ENCODE measurements at regions not wholly inside any gene's neighbourhood (a gene's known extent, or its start where the extent isn't known, plus 50 kb on each side); places are given as distances from the start of the nearest gene placed in this dataset.

DNA sequence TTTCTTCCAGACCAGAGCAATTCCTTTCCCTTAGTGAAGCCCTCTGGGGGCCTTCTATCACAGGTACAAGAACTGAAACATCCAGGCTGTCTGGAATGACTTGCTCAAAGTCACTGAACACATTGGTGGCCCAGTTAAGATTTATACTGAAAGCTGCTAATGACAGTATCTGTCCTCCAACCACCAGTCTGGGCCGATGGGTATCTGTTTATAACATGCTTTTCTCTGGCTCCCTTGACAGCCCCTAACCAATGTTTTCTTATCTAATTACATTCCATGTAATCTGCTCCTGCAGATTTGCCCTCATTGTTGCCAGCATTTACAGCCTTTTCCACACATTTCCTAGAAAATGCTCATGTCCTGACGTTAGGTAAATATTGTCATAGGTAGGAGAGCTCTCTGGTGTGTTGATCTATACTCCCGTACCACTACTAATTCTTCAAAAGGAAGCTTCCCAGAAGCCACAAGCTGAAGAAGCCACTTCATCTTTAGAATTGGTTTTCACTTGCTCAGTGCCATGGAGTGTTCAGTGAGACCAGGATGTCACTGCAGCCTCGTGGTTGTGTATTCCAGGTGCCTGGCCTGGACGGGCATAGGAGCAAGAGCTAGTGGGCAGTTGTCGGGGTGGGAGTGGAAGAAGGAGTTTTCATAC is 163.9 kb downstream of the TSEN15 start:
- DNase-seq (ENCODE audit: insufficient read length, low spot score): no peak
- no peak for FAIRE-seq

DNA sequence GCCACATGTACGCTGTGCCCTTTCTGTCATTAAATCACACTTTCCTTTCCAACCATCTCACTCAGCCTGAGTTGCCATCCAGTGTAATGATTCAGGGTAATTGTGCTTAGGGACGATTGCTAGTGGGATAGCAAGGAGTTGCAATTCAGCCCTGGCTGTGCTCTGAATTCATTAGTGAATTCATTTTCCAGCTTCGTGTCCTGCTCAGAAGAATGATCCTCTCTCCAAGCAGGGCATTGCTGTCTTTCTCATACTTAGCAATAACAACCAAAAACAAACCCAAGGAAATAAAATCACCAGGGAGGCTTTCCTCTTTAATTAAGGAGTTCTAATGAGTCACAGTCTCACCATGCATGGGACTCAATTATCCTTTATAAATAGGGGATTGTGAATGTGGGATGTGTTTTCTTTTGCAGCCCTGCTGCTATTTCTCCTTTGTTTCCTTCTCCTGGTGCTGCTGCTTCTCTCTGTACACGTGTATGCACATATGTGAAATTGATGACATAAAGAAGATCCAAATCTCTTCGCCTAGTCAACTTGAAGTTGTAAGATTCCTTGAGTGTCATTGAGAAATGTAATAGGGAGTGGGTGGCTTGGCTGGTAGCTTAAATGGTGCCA is 167.0 kb downstream of the TSEN15 start:
- DNase-seq (ENCODE audit: insufficient read length, low spot score): no peak
- FAIRE-seq: no peak

DNA sequence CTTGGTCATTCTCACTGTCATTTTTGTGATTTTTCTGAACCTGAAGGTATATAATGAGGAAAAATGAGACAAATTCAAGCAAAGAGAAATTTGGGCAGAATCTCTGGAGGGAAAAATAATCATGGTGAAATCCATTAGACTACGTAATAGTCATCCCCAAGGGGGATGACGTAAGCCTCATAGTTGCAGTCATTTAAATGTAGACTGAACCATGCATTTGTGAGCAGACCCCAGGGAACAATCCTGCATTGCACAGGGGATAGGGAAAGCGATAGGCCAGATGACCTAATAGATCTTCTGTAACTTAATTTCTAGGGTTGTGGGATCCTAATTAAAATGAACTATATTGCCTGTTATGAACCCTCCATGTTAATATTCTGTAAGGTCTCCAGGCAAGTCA is 167.4 kb upstream of the C1orf21 start:
- DNase-seq (ENCODE audit: insufficient read length, low spot score) (no peak), FAIRE-seq (no peak)

DNA sequence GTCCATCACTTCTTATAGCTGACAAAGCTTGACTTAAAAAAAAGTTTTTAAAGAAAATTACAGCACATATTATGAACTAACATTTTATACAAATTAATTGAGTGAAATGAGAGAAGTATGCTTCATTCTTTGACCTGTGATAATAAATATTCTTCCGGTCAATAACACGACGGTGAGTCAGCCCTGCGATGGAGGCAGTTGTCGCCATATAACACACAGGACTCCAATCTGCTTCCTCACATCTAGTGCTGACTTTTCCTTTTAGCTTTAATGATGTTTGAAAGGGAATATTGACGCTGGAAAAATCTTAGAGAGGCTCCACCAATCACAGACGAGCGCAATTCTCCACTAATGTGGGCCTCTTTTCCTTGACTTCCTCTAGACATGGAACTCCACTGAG is 166.9 kb upstream of the C1orf21 start:
- no peak for FAIRE-seq
- DNase-seq (ENCODE audit: insufficient read length, low spot score): no peak

DNA sequence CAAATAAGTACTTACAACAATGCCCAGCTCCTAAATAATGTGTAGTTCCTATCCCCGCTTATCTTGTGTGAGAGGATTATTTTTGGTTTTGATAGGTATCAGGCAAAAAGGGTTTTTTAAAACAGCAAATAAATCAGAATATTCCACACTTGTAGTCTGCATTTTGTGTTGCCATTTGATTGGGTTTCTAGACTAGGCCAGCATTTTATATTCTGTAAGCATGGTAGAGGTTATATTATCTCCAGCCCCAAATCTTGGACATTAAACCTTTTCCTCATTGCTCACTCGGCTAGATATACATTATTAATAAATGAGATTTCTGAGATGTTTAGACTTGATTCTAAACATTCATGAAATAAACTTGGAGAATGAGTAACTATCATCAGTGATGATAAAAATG is 165.7 kb upstream of the C1orf21 start:
- FAIRE-seq: no peak
- no peak for DNase-seq (ENCODE audit: insufficient read length, low spot score)

DNA sequence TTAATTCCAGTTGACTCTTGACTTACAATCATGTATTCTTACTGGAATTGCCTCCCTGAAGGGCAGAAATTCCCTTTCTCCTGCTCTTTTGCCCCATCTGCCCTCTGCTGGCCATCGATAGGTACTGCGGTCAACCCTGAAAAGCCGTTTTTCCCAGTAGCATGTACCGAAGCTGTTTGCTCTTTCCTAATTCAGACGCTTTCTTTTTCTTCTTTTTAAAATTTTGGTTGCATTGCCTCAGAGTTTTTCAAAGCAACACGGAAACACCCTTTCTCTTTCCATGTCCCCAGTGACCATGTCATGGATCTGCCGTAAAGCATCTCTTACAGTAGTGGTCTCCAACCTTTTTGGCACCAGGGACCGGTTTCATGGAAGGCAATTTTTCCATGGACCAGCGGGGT is 164.2 kb upstream of the C1orf21 start:
- FAIRE-seq (peak; percentile 57), DNase-seq (ENCODE audit: insufficient read length, low spot score) (peak; percentile 71)

DNA sequence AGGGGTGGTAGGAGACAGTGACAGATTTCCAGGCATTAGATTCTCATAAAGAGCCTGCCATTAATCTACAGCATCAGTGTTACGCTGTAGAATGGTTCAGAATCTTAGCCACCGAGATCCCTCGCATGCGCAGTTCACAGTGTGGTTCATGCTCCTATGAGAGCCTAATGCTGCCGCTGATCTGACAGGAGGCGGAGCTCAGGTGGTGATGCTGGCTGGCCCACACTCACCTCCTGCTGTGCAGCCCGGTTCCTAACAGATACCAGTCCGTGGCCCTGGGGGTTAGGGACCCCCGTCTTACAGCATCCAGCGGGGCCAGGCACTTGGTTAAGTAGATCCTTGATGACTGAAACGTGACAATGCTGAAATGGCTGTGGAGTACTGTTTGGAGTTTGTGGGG is 163.6 kb upstream of the C1orf21 start:
- DNase-seq (ENCODE audit: insufficient read length, low spot score) (no peak), FAIRE-seq (no peak)

DNA sequence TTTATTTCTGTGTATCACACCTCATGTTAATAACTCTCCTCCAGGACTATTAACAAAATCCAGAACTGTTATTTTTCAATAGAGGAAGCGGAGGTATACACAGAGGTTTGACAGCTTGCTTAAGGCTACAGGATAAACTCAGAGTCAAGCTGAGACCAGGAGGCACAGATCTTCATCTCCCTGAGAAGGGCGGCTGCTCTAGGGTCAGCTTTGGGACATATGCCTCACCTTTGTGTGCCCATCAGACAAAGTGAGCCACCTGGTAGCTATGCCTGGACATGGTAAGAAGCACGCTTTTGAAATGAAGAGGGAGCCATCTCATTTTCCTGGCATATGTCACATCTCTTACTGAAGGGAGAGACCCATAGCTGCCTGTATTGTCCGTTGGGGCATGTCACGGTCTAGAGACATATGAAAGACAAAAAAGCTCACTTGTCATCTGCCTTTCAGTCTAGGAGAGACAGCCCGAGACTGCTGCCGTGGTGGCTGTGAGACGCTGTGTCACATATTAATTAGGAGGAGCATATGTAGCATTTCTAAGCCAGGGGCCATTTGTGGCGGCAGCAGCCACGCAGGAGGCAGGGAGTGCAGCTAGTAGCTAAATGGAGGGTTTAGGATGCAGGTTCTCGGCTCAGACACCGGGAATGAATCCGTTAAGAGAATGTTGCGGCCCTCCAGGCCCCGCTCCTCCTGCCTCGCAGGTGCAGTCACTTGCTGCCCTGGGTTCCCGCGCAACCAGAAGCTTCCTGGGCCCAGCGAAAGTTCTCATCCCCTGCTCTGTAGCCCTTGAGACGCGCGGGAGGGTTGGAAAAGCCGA is 161.3 kb upstream of the C1orf21 start:
- no peak for FAIRE-seq
- no peak for DNase-seq (ENCODE audit: insufficient read length, low spot score)

DNA sequence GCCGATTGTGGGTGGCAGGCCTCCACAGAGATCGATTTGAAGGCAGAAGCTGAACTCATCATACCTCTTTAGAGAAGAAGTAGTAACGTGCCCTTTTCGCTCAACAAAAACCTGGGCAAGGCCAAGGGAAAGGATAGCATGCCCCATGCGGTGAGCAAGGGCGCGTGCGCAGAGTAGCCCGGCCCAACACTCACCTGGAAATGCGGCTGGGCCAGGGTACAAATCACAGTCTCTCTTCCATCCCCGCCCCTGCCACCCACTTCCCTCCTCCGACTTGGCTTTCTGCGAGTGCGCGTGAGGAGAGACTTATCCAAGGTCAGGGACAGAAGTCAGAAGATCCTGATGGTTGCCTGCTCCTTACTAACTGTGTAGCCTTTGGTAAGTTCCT is 160.7 kb upstream of the C1orf21 start:
- DNase-seq (ENCODE audit: insufficient read length, low spot score) (no peak), FAIRE-seq (no peak)

DNA sequence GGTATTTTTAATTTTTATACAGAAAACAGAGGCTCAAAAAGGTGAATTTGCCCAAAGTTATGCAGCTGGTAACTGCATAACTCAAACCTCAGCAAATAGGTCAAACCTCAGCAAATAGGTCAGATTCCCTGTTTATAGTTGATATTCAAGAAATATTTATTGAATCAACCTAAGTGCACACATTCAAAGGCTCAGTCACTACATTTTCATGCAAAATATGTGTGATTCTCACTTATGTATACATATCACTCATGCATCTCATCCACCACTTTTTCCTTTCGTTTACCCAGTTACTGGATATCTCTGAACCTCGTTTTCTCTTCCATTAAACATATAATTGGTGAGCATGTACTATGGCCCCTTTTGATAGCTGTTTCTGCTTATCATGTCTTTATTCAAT is 158.3 kb upstream of the C1orf21 start:
- no peak for DNase-seq (ENCODE audit: insufficient read length, low spot score)
- FAIRE-seq: no peak

DNA sequence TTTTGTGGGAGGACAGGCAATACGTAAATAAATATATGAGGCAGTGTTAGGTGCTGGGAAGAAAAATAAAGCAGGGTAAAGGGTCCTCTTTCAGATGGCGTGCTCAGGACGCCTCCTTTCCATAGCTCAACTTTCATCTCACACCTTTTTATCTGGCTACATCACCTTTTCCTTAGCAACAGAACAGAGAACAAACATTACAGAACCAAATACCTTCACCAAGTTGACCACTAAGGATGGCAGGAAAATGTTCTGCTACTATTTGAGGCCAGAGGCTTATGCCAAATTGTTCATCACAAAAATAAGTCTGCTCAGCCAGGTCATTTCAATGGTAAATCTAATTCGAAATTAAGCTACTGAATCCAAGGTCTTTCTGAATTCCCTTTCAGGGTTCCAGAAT is 149.2 kb upstream of the C1orf21 start:
- FAIRE-seq (no peak), DNase-seq (ENCODE audit: insufficient read length, low spot score) (no peak)

DNA sequence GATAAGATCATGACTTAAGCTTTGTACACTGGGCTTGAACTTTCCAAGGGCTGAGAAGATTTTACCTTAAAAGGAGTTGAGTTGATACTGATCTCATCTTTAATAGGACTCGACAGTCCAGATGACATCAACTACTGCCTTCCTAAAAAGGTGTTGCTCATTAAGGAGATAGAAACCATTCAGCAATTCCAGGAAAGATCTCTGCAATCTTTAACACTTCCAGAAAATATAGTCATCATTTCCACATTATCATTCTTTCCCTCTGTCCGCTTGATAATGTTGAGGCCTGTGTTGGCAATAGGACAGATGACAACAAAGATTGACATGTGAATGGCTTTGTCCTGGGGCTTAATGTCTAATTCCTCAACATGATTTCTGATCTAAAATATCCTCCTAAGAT is 145.4 kb upstream of the C1orf21 start:
- DNase-seq (ENCODE audit: insufficient read length, low spot score) (no peak), FAIRE-seq (no peak)

DNA sequence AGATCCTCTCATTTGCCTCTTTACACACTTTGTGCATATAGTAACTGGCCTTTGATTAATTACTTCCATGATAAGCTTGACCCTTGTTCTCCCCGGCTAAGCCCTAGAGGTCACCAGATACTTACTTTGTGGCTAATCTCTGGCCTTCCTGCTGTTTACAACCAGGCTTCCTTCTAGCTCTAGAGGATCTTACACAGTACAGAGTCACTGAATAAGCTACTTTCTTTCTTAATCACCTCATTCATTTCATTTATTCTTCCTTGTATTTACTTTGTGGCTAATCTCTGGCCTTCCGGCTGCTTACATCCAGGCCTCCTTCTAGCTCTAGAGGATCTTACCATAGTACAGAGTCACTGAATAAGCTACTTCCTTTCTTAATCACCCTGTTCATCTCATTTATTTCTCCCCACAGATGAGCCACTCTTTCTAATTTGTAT is 144.3 kb upstream of the C1orf21 start:
- no peak for DNase-seq (ENCODE audit: insufficient read length, low spot score)
- no peak for FAIRE-seq

DNA sequence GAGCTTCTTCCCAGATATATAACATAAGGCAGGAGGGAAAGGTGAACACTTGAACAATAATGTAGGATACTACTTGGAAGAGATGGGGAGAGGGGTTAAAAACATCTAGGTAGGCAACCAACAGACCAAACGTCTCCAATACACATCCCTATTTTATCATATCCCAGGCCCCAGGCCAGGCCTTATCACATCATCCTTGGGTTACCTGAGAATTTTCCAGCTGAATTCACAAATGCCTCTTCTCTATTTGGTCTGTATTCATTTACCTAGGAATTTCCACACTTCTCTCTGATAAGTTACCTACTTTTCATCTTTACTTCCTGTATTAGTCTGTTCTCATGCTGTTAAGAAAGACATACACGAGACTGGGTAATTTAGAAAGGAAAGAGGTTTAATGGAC is 141.9 kb upstream of the C1orf21 start:
- FAIRE-seq (no peak), DNase-seq (ENCODE audit: insufficient read length, low spot score) (no peak)

DNA sequence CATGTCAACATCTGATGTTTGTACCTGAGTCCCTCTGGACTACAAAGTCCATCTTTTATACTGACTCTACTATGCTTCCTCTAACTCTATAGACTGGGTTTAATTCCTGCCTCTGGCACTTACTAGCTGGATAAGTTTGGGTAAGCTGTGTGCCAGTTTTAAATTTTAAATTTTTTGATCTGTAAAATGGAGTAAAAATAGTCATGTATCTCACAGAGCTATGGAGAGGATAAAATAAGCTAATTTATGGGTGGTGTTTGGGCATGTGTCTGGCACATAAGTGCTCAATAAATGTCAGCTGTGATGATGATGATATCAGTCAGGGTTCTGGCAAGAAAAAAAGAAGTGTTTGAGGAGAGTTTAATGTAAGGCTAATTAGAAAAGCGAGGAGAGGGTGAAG is 139.2 kb upstream of the C1orf21 start:
- no peak for FAIRE-seq
- DNase-seq (ENCODE audit: insufficient read length, low spot score): no peak

DNA sequence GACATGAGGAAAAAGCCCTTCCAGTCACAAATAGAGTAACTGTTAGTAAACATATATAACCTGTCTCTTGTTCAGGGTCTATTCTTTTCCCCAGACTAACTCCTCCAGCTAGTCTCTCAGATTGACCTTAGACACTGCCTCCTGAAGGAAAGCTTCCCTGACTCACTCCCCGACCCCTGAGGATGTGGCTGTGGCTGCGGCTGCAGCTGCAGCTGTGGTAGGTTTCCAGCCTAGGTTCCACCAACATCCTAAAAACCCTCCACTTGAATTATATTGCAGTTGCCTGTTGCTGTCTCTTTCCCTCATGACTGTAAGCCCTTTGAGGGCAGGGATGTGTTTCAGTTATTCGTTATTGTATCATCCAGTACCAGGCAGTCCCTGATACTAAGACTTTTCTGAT is 132.9 kb upstream of the C1orf21 start:
- no peak for FAIRE-seq
- DNase-seq (ENCODE audit: insufficient read length, low spot score): no peak

DNA sequence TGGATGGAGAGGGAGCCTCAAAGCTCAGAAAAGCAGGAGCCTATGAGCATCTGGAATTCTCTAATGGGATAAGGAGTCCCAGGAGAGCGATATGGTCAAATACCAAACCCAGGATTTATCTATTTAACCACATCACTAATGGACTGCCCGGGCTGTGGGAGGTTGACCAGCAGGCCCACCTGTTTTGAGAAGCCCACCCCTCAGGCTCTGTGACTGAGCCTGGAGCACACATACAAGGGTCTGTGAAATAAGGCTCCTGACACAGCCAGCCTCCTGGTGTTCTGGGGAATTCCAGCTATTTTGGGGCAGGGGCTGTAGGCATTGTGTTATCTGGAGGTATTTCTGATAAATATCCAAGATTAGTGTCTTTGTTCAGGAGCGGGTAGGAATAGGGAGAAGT is 132.0 kb upstream of the C1orf21 start:
- DNase-seq (ENCODE audit: insufficient read length, low spot score) (no peak), FAIRE-seq (no peak)

DNA sequence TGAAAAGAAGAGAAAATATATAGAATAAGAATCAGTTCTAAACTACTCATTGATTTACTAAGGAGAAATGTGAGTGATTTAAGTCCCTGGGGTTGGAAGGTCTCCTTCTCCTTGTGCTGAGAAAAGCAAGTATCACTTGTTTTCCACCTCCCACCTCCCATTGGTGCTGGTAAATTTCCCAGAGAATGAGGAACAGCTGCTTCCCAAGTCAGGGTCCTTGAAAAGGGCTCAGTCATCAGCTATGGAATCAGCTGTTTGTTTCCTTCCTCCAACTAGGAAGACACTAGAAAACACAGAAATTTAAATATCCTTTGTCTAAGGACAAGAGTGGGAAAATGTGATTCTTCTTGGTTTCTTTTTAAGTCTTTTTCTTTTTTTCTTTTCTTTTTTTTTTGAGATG is 131.3 kb upstream of the C1orf21 start:
- FAIRE-seq (no peak), DNase-seq (ENCODE audit: insufficient read length, low spot score) (no peak)

DNA sequence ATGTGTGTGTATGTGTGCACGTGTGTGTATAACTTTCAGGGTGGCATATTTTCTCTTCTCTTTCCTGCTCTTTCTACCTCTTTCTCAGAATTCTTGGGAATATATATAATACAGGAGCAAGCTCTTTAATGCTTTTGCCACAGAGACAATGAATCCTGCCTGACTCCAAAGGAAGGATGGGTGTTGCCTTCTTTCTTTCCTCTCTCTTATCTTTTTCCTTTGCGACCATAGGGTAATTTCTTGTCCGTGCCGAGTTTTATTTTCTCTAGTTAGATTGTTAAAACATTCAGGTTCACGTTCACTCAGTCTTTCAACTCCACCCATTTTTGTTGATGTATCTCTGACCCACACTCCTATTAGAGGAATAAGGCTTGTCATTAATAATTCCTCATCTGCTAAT is 129.0 kb upstream of the C1orf21 start:
- DNase-seq (ENCODE audit: insufficient read length, low spot score) (no peak), FAIRE-seq (no peak)

DNA sequence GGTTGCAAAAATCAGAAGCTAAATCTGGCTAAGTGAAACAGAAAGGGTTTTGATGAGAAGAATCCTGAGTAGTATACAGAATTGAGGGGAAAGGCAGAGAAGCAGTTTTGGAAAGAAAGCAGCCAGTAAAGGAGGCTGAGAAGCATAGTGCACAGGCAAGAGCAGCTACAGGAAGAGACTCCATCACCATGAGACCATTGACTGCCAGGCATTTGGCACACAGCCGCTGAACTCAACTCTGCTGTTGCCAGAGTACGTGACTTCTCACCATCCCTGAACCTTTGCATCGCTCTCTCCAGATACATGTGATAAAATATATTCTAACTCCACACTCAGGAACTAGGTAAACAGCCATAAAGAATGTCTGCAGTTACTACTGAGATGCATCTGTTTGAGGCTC is 128.3 kb upstream of the C1orf21 start:
- FAIRE-seq: no peak
- DNase-seq (ENCODE audit: insufficient read length, low spot score): no peak

DNA sequence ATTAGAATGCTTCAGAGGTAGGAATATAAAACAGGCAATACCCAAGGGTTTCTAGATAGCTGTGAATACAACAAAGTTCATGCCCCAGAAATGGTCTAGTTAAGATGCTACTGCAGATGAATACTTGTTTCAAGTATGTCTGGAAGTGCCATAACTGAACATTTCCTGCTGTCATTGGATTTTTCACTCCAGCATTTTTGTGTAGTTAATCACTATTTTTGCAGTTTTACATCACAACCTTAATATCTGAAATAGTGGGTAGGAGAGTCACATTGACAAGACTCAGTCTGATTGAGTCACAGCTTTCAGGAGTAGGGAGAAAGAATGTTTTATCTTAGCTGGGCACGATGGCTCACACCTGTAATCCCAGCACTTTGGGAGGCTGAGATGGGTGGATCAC is 126.4 kb upstream of the C1orf21 start:
- DNase-seq (ENCODE audit: insufficient read length, low spot score): peak; percentile 29
- peak; percentile 26 for FAIRE-seq

DNA sequence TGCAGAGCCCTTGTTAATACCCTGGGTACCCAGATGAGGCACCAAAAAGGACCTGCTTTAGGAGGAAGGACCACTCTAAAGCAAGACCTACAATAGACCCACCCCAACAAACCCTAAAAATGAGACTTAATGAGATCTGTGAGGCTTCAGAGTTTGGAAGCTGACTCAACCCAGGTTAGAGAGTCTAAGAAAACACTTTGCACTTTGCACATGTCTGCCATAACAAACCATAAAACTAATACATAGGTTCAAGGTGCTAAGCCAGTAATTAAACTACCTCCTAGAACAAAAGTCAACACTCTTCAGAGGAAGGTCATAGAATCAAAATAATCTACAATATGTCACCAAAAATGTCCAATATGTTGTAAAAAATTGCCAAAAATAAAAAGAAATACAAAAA is 124.7 kb upstream of the C1orf21 start:
- FAIRE-seq (no peak), DNase-seq (ENCODE audit: insufficient read length, low spot score) (no peak)

All from HTR-8/SVneo (cell line).